Stomach (tissue), 4 donors: ENCODE measurements at regions not wholly inside any gene's neighbourhood (a gene's known extent, or its start where the extent isn't known, plus 50 kb on each side); places are given as distances from the start of the nearest gene placed in this dataset.
"Not testable (repeated sequence)": the region's sequence is repeated elsewhere in the genome, so short reads cannot be mapped to it uniquely, and the experiment has no call there.

ENCODE experiments used
- EP300 ChIP-seq: sonication (generic); formaldehyde crosslinking; IDR thresholded peaks from one replicate; pipeline ENCODE4 v1.6.1; 2017; ENCODE audit warnings: antibody characterized with exemption
- POLR2A ChIP-seq, 4 donors: fragments of 450-650 bp; IDR thresholded peaks; one replicate each; pipeline ENCODE4 v1.6.1; 2016; ENCODE audit warnings: antibody characterized with exemption in 4 of 4, control low read depth in 2 of 4, mild to moderate bottlenecking in 1 of 4, moderate library complexity in 1 of 4
- POLR2AphosphoS5 ChIP-seq, 3 donors: sonication (generic); formaldehyde crosslinking; IDR thresholded peaks; one replicate each; pipeline ENCODE4 v1.6.1; 2016; ENCODE audit warnings: antibody characterized with exemption in 3 of 3
- TF ChIP-seq, protein P1 (sequence below), 7 experiments: fragments of 450-650 bp in 4 of 7; fragments of 200-600 bp in 3 of 7; sonication (generic) in 3 of 7; IDR thresholded peaks; one replicate each; pipeline ENCODE4 v1.5.1; 2016 to 2019; ENCODE audit warnings: antibody characterized with exemption in 7 of 7, control low read depth in 2 of 7, mild to moderate bottlenecking in 1 of 7

DNA sequence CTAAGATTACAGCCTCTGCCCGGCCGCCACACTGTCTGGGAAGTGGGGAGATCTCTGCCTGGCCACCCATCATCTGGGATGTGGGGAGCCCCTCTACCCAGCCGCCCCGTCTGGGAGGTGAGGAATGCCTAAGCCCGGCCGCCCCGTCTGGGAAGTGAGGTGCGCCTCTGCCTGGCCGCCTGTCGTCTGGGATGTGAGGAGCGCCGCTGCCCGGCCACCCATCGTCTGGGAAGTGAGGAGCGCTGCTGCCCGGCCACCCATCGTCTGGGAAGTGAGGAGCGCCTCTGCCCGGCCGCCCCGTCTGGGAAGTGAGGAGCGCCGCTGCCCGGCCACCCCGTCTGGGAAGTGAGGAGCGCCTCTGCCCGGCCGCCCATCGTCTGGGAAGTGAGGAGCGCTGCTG is 135.9 kb upstream of the PROKR2 start:
- TF ChIP-seq, protein P1, sequence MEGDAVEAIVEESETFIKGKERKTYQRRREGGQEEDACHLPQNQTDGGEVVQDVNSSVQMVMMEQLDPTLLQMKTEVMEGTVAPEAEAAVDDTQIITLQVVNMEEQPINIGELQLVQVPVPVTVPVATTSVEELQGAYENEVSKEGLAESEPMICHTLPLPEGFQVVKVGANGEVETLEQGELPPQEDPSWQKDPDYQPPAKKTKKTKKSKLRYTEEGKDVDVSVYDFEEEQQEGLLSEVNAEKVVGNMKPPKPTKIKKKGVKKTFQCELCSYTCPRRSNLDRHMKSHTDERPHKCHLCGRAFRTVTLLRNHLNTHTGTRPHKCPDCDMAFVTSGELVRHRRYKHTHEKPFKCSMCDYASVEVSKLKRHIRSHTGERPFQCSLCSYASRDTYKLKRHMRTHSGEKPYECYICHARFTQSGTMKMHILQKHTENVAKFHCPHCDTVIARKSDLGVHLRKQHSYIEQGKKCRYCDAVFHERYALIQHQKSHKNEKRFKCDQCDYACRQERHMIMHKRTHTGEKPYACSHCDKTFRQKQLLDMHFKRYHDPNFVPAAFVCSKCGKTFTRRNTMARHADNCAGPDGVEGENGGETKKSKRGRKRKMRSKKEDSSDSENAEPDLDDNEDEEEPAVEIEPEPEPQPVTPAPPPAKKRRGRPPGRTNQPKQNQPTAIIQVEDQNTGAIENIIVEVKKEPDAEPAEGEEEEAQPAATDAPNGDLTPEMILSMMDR (IDR thresholded peaks at IDR 0.05), result not testable (repeated sequence)
- TF ChIP-seq POLR2A (IDR thresholded peaks at IDR 0.05); EP300; POLR2AphosphoS5 (IDR thresholded peaks at IDR 0.05): not testable (repeated sequence)
